Endothelial cell of umbilical vein (primary cell): ENCODE measurements at regions not wholly inside any gene's neighbourhood (a gene's known extent, or its start where the extent isn't known, plus 50 kb on each side); places are given as distances from the start of the nearest gene placed in this dataset.

Experiments used
- CTCF ChIP-seq, 2 donors: IDR thresholded peaks; 1 replicate in 1 of 2; 2 replicates in 1 of 2; pipeline ENCODE4 v1.5.1; 2011; ENCODE audit warnings: low read length in 2 of 2, mild to moderate bottlenecking in 2 of 2, moderate library complexity in 2 of 2, control low read depth in 1 of 2, inconsistent platforms in 1 of 2, low read depth in 1 of 2; ENCODE audit not compliant: insufficient read depth in 1 of 2; ENCODE audit errors: extremely low read depth in 1 of 2
- GATA2 ChIP-seq: IDR thresholded peaks from 2 replicates; pipeline ENCODE4 v1.7.0; 2011; ENCODE audit warnings: low read depth, mild to moderate bottlenecking, moderate library complexity, mixed read lengths, low read length; ENCODE audit not compliant: insufficient read length, insufficient read depth

GRCh38 chr22:48577014-48577690, 1250.5 kb downstream of the BRD1 start:
- no peak for TF ChIP-seq CTCF (IDR thresholded peaks at IDR 0.05; ENCODE audit: extremely low read depth in 1 of 2, insufficient read depth in 1 of 2, low read depth in 1 of 2, low read length in 2 of 2)
- TF ChIP-seq GATA2 = no peak
